WTC11 (cell line): ENCODE measurements at regions not wholly inside any gene's neighbourhood (a gene's known extent, or its start where the extent isn't known, plus 50 kb on each side); places are given as distances from the start of the nearest gene placed in this dataset.

Source experiments
- ATAC-seq: fragments of 200-7000 bp; cut with Tn5 transposase; 2 replicates; pipeline ENCODE4 v1.10.0; 2021; ENCODE audit warnings: mild to moderate bottlenecking, moderate library complexity
- CTCF ChIA-PET: fragments of 300-600 bp; sonication (Branson Sonifier 250); formaldehyde crosslinking; loops from one replicate; lab custom pipeline; 2021; ENCODE audit warnings: antibody characterized with exemption; lab: Charles Lee
- POLR2A ChIA-PET: fragments of 350-600 bp; sonication (Branson Sonifier 250); formaldehyde crosslinking; loops from one replicate; lab custom pipeline; 2021; ENCODE audit warnings: antibody characterized with exemption; lab: Charles Lee
- DNase-seq: peaks from one replicate; pipeline ENCODE4 v3.0.0; 2021; ENCODE audit warnings: low spot score
- H3K27ac Mint-ChIP-seq: 2 replicates; pipeline ENCODE4 v1.8.0; 2021; ENCODE audit warnings: mixed read lengths
- H3K27me3 Mint-ChIP-seq: 2 replicates; pipeline ENCODE4 v1.8.0; 2021; ENCODE audit warnings: low read depth, mild to moderate bottlenecking, moderate library complexity, mixed read lengths
- H3K36me3 Mint-ChIP-seq: 2 replicates; pipeline ENCODE4 v1.8.0; 2021; ENCODE audit warnings: mixed read lengths
- H3K4me1 Mint-ChIP-seq: 2 replicates; pipeline ENCODE4 v1.8.0; 2022; ENCODE audit warnings: mixed read lengths
- H3K4me3 Mint-ChIP-seq: 2 replicates; pipeline ENCODE4 v1.8.0; 2021; ENCODE audit warnings: mild to moderate bottlenecking, moderate library complexity, mixed read lengths
- H3K9me3 Mint-ChIP-seq: 2 replicates; pipeline ENCODE4 v1.8.0; 2021; ENCODE audit warnings: mixed read lengths
- CREB1 ChIP-seq: sonication (generic); formaldehyde crosslinking; IDR thresholded peaks from 2 replicates; pipeline ENCODE4 v1.8.0; 2023; ENCODE audit warnings: mild to moderate bottlenecking, missing genetic modification reagents
- GTF2I ChIP-seq: fragments of 250-450 bp; sonication (Bioruptor Pico); conservative IDR thresholded peaks from 2 replicates; pipeline ENCODE4 v1.4.0; 2021; ENCODE audit warnings: mild to moderate bottlenecking
- JAZF1 ChIP-seq: fragments of 250-450 bp; sonication (Bioruptor Pico); IDR thresholded peaks from 2 replicates; pipeline ENCODE4 v1.9.0; 2021; ENCODE audit warnings: moderate library complexity, mild to moderate bottlenecking, inconsistent platforms
- NFYB ChIP-seq: sonication (generic); formaldehyde crosslinking; conservative IDR thresholded peaks from 2 replicates; pipeline ENCODE4 v1.8.0; 2022; ENCODE audit warnings: low read depth, missing genetic modification reagents
- PRRX2 ChIP-seq: fragments of 250-450 bp; sonication (Bioruptor Pico); IDR thresholded peaks from 2 replicates; pipeline ENCODE4 v1.8.0; 2021; ENCODE audit warnings: mild to moderate bottlenecking
- ZNF671 ChIP-seq: fragments of 250-450 bp; sonication (Bioruptor Pico); IDR thresholded peaks from 2 replicates; pipeline ENCODE4 v1.8.0; 2021; ENCODE audit warnings: mild to moderate bottlenecking
- TF ChIP-seq, protein P1 (sequence below): sonication (generic); formaldehyde crosslinking; IDR thresholded peaks from 2 replicates; pipeline ENCODE4 v1.8.0; 2023; ENCODE audit warnings: missing genetic modification reagents, mild to moderate bottlenecking, borderline replicate concordance
- TF ChIP-seq, protein P2 (sequence below): fragments of 250-450 bp; sonication (Bioruptor Pico); IDR thresholded peaks from 2 replicates; pipeline ENCODE4 v1.9.0; 2021; ENCODE audit warnings: mild to moderate bottlenecking, borderline replicate concordance
- TF ChIP-seq, protein P3 (sequence below): fragments of 200-600 bp; IDR thresholded peaks from 2 replicates; pipeline ENCODE4 v1.8.0; 2022; ENCODE audit warnings: antibody characterized with exemption
- TF ChIP-seq, protein P4 (sequence below): sonication (generic); formaldehyde crosslinking; IDR thresholded peaks from 2 replicates; pipeline ENCODE4 v1.8.1; 2023; ENCODE audit warnings: mild to moderate bottlenecking, missing genetic modification reagents

DNA sequence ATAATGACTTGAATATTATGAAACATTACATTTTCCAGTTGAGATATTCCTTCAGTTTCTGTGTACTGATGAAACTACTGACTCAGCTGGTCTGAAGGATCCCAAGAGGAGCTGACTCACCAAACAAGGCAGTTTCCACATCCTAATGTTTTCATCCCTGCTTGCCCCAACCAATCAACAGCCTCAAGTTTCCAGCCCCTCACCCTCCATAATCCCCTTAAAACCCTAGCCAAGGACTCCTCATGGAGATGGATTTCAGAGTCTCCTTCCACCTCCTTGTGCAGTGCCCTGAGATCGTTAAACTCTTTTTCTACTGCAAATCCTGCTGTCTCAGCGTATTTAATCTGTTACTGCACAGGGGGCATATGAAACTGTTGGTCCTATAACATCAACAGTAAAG, 83.1 kb upstream of the HAO2 start:
- ATAC-seq, result no peak

More for the DNA sequence above, 83.1 kb upstream of the HAO2 start:
- Mint-ChIP-seq H3K36me3 (peaks cover 3% of the 10 kb centered on the region; the same call in 1 of the 2 replicates), H3K27ac (no peak overlapping the region), H3K4me3 (no peak overlapping the region), H3K9me3 (peaks cover 4% of the 10 kb centered on the region; the same call in 1 of the 2 replicates), H3K4me1 (peaks cover 21% of the 10 kb centered on the region), H3K27me3 (no peaks in the 10 kb centered on the region)
- ChIA-PET CTCF (interaction anchor here (1.0 to 1.6 kb wide), 4 partner anchors 9 to 82 kb away, joined by 3 to 11 read pairs (median 4); no protein-coding TSS in a partner anchor), POLR2A (interaction anchor here (0.9 kb wide), 1 partner anchor 79 kb away, joined by 3 read pairs; no protein-coding TSS in a partner anchor)
- no peak for DNase-seq
- TF ChIP-seq, protein P1, sequence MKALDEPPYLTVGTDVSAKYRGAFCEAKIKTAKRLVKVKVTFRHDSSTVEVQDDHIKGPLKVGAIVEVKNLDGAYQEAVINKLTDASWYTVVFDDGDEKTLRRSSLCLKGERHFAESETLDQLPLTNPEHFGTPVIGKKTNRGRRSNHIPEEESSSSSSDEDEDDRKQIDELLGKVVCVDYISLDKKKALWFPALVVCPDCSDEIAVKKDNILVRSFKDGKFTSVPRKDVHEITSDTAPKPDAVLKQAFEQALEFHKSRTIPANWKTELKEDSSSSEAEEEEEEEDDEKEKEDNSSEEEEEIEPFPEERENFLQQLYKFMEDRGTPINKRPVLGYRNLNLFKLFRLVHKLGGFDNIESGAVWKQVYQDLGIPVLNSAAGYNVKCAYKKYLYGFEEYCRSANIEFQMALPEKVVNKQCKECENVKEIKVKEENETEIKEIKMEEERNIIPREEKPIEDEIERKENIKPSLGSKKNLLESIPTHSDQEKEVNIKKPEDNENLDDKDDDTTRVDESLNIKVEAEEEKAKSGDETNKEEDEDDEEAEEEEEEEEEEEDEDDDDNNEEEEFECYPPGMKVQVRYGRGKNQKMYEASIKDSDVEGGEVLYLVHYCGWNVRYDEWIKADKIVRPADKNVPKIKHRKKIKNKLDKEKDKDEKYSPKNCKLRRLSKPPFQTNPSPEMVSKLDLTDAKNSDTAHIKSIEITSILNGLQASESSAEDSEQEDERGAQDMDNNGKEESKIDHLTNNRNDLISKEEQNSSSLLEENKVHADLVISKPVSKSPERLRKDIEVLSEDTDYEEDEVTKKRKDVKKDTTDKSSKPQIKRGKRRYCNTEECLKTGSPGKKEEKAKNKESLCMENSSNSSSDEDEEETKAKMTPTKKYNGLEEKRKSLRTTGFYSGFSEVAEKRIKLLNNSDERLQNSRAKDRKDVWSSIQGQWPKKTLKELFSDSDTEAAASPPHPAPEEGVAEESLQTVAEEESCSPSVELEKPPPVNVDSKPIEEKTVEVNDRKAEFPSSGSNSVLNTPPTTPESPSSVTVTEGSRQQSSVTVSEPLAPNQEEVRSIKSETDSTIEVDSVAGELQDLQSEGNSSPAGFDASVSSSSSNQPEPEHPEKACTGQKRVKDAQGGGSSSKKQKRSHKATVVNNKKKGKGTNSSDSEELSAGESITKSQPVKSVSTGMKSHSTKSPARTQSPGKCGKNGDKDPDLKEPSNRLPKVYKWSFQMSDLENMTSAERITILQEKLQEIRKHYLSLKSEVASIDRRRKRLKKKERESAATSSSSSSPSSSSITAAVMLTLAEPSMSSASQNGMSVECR (CRISPR knock-in tag), result no peak
- no peak for TF ChIP-seq CREB1
- TF ChIP-seq GTF2I (CRISPR knock-in tag), result no peak
- TF ChIP-seq, protein P2, sequence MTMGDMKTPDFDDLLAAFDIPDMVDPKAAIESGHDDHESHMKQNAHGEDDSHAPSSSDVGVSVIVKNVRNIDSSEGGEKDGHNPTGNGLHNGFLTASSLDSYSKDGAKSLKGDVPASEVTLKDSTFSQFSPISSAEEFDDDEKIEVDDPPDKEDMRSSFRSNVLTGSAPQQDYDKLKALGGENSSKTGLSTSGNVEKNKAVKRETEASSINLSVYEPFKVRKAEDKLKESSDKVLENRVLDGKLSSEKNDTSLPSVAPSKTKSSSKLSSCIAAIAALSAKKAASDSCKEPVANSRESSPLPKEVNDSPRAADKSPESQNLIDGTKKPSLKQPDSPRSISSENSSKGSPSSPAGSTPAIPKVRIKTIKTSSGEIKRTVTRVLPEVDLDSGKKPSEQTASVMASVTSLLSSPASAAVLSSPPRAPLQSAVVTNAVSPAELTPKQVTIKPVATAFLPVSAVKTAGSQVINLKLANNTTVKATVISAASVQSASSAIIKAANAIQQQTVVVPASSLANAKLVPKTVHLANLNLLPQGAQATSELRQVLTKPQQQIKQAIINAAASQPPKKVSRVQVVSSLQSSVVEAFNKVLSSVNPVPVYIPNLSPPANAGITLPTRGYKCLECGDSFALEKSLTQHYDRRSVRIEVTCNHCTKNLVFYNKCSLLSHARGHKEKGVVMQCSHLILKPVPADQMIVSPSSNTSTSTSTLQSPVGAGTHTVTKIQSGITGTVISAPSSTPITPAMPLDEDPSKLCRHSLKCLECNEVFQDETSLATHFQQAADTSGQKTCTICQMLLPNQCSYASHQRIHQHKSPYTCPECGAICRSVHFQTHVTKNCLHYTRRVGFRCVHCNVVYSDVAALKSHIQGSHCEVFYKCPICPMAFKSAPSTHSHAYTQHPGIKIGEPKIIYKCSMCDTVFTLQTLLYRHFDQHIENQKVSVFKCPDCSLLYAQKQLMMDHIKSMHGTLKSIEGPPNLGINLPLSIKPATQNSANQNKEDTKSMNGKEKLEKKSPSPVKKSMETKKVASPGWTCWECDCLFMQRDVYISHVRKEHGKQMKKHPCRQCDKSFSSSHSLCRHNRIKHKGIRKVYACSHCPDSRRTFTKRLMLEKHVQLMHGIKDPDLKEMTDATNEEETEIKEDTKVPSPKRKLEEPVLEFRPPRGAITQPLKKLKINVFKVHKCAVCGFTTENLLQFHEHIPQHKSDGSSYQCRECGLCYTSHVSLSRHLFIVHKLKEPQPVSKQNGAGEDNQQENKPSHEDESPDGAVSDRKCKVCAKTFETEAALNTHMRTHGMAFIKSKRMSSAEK, result no peak
- TF ChIP-seq, protein P3, sequence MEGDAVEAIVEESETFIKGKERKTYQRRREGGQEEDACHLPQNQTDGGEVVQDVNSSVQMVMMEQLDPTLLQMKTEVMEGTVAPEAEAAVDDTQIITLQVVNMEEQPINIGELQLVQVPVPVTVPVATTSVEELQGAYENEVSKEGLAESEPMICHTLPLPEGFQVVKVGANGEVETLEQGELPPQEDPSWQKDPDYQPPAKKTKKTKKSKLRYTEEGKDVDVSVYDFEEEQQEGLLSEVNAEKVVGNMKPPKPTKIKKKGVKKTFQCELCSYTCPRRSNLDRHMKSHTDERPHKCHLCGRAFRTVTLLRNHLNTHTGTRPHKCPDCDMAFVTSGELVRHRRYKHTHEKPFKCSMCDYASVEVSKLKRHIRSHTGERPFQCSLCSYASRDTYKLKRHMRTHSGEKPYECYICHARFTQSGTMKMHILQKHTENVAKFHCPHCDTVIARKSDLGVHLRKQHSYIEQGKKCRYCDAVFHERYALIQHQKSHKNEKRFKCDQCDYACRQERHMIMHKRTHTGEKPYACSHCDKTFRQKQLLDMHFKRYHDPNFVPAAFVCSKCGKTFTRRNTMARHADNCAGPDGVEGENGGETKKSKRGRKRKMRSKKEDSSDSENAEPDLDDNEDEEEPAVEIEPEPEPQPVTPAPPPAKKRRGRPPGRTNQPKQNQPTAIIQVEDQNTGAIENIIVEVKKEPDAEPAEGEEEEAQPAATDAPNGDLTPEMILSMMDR, result no peak
- no peak for TF ChIP-seq NFYB
- TF ChIP-seq, protein P4, sequence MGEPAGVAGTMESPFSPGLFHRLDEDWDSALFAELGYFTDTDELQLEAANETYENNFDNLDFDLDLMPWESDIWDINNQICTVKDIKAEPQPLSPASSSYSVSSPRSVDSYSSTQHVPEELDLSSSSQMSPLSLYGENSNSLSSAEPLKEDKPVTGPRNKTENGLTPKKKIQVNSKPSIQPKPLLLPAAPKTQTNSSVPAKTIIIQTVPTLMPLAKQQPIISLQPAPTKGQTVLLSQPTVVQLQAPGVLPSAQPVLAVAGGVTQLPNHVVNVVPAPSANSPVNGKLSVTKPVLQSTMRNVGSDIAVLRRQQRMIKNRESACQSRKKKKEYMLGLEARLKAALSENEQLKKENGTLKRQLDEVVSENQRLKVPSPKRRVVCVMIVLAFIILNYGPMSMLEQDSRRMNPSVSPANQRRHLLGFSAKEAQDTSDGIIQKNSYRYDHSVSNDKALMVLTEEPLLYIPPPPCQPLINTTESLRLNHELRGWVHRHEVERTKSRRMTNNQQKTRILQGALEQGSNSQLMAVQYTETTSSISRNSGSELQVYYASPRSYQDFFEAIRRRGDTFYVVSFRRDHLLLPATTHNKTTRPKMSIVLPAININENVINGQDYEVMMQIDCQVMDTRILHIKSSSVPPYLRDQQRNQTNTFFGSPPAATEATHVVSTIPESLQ (CRISPR knock-in tag), result no peak
- no peak for TF ChIP-seq ZNF671 (CRISPR knock-in tag)
- TF ChIP-seq PRRX2 (CRISPR knock-in tag), result no peak
- no peak for TF ChIP-seq JAZF1
